Gastrocnemius medialis (tissue), 4 donors: ENCODE measurements at regions not wholly inside any gene's neighbourhood (a gene's known extent, or its start where the extent isn't known, plus 50 kb on each side); places are given as distances from the start of the nearest gene placed in this dataset.
"Not testable (repeated sequence)": the region's sequence is repeated elsewhere in the genome, so short reads cannot be mapped to it uniquely, and the experiment has no call there.

Source experiments
- POLR2A ChIP-seq, 2 donors: fragments of 450-650 bp; IDR thresholded peaks; one replicate each; pipeline ENCODE4 v1.6.1; 2017; ENCODE audit warnings: antibody characterized with exemption in 2 of 2, mild to moderate bottlenecking in 2 of 2, moderate library complexity in 2 of 2
- TF ChIP-seq, protein P1 (sequence below), 5 experiments: fragments of 450-650 bp in 3 of 5; fragments of 200-600 bp in 2 of 5; sonication (generic) in 2 of 5; IDR thresholded peaks in 4 of 5; conservative IDR thresholded peaks in 1 of 5; 1 replicate in 4 of 5; 2 replicates in 1 of 5; pipeline ENCODE4 v1.5.1; 2016 to 2019; ENCODE audit warnings: antibody characterized with exemption in 5 of 5, mild to moderate bottlenecking in 3 of 5, moderate library complexity in 3 of 5

DNA sequence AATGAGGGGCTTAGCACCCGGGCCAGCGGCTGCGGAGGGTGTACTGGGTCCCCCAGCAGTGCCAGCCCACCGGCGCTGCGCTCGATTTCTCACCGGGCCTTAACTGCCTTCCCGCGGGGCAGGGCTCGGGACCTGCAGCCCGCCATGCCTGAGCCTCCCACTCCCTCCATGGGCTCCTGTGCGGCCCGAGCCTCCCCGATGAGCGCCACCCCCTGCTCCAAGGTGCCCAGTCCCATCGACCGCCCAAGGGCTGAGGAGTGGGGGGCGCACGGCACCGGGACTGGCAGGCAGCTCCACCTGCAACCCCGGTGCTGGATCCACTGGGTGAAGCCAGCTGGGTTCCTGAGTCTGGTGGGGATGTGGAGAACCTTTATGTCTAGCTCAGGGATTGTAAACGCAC lies 85.0 kb upstream of the TSC22D2 start:
- TF ChIP-seq, protein P1, sequence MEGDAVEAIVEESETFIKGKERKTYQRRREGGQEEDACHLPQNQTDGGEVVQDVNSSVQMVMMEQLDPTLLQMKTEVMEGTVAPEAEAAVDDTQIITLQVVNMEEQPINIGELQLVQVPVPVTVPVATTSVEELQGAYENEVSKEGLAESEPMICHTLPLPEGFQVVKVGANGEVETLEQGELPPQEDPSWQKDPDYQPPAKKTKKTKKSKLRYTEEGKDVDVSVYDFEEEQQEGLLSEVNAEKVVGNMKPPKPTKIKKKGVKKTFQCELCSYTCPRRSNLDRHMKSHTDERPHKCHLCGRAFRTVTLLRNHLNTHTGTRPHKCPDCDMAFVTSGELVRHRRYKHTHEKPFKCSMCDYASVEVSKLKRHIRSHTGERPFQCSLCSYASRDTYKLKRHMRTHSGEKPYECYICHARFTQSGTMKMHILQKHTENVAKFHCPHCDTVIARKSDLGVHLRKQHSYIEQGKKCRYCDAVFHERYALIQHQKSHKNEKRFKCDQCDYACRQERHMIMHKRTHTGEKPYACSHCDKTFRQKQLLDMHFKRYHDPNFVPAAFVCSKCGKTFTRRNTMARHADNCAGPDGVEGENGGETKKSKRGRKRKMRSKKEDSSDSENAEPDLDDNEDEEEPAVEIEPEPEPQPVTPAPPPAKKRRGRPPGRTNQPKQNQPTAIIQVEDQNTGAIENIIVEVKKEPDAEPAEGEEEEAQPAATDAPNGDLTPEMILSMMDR (IDR thresholded peaks at IDR 0.05 in 4 of 5, conservative IDR thresholded peaks at IDR 0.05 in 1 of 5): not testable (repeated sequence)
- TF ChIP-seq POLR2A (IDR thresholded peaks at IDR 0.05): not testable (repeated sequence)
